Suprapubic skin (tissue), 3 donors: ENCODE measurements at regions not wholly inside any gene's neighbourhood (a gene's known extent, or its start where the extent isn't known, plus 50 kb on each side); places are given as distances from the start of the nearest gene placed in this dataset.

ENCODE experiments used
- CTCF ChIP-seq, 2 donors: fragments of 200-600 bp in 1 of 2; fragments of 450-650 bp in 1 of 2; sonication (generic) in 1 of 2; IDR thresholded peaks; one replicate each; pipeline ENCODE4 v1.5.1; 2016 to 2019; ENCODE audit warnings: antibody characterized with exemption in 2 of 2, mild to moderate bottlenecking in 1 of 2, moderate library complexity in 1 of 2
- POLR2A ChIP-seq, 2 donors: fragments of 450-650 bp; IDR thresholded peaks; one replicate each; pipeline ENCODE4 v1.6.1; 2017; ENCODE audit warnings: antibody characterized with exemption in 2 of 2, mild to moderate bottlenecking in 2 of 2, moderate library complexity in 2 of 2

- TF ChIP-seq POLR2A (IDR thresholded peaks at IDR 0.05) (no peak), CTCF (IDR thresholded peaks at IDR 0.05) (no peak)
Observed at GRCh38 chr13:84297251-84297650, 415.0 kb upstream of the SLITRK1 start.
